Right ventricle myocardium inferior (tissue), 1 donor: ENCODE measurements at regions not wholly inside any gene's neighbourhood (a gene's known extent, or its start where the extent isn't known, plus 50 kb on each side); places are given as distances from the start of the nearest gene placed in this dataset.
"Not testable (repeated sequence)": the region's sequence is repeated elsewhere in the genome, so short reads cannot be mapped to it uniquely, and the experiment has no call there.

ENCODE experiments used
- ATAC-seq: fragments of 200-7000 bp; cut with Tn5 transposase; one replicate; pipeline ENCODE4 v1.9.1; 2020; ENCODE audit warnings: mild to moderate bottlenecking, moderate library complexity
- DNase-seq: peaks from one replicate; pipeline ENCODE4 v3.0.0; 2021; ENCODE audit errors: missing footprints
- intact Hi-C: fragments of 100-400 bp; cut with DNase I; formaldehyde crosslinking; loops from one replicate; pipeline ENCODE4 v1.11.0; 2022
- donor health status: DM: no; HTN: yes; CAD: no; lungs with severe emphysema.

DNA sequence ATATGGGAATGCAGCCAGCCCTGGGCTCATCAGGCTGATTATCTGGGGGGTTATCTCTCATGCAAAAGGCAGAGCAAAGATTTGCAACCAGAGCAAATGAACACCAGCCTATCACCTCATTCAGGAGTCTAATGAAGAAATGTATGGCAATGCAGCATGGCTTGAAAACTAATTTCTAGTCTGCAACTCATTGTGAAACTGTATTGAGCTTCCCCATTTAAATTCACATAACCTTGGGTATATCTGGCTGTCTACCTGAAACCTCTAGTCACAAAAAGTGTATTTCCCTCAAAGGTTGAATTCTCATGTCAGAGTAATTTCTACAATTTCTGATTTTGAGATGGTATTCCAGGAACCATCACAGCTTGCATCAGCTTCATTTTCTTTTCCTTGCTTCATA, 240.0 kb downstream of the SDHAF3 start:
- no peak for DNase-seq
- intact Hi-C loops = no loop called here
- no peak for ATAC-seq

DNA sequence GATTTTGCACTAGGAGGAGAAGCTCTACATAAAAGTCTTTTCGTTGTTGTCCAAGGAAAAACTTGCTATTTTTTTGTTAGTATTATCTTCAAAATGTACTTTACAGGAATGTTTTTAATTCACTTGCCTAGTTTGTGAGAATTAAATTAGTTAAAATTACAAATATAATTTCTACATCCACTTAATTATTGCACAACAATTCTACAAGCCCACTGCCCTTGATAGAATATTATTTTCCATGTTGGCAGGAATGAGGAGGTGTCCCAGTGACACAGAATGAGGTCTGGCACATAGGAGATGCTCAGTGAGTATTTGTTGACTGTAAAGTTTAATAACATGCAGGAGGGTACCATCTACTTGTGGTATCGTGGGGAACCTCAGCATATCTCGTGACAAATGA, 255.4 kb downstream of the SDHAF3 start:
- ATAC-seq = no peak
- no peak for DNase-seq
- intact Hi-C loops = no loop called here

DNA sequence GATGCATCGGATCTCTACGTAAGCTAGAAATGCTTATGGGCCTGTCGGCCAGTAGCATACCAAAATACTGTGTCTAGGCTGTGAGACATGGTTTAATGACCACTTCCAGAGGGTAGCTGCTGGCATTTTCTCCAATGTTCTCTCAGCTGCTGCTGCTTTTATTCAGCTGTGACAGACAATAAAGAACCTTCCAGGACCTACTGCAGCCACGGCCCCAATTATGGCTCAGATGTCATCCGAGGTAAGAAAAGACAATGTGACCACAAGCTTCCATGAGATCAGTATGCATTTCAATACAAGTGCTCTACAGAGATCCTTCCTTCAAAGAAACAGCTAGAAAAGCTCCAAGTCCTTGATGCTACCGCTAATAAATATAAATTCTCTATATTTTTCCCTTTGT, 256.2 kb downstream of the SDHAF3 start:
- ATAC-seq = no peak
- no peak for DNase-seq
- intact Hi-C loops = no loop called here

DNA sequence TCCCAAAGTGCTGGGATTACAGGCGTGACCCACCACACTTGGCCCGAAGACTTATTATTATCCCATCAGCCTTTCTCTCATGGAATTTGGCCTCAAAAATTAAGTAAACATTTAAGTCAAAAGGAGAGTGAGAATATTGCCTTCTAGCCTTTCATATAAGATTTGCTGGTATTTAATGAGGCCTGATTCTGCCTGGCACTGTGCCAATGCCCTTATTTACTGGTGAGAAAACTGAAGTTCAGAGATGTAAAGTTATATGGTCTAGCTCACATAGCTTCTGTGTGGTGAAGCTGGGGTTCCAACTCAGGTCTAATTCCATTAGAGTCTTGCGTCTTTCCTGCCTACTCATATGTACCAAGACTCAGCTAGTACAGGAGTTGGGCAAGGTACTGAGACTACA, 260.2 kb downstream of the SDHAF3 start:
- DNase-seq (no peak), ATAC-seq (no peak)
- intact Hi-C loops = no loop called here

- no peak for DNase-seq
Observed at GRCh38 chr7:97381815-97382554, 264.5 kb downstream of the SDHAF3 start.

DNA sequence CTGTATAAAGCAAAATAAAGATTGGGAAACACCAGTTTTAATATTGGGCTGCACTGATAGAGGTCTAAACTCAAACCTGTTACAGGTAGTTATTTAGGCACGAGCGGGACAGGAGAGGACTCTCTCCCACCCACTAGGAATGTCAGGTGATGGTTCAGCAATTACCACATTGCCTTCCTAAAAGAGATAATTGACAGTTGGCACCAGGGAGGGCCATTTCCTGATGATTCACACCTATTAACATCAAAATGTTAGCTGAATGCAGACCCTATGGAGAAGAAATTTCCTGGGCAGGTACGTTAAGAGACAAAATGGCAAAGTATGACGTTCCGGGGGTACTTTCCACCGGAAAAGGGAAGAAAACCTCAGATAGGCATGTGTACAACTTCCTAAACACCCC, 272.6 kb downstream of the SDHAF3 start:
- DNase-seq = no peak
- no peak for ATAC-seq
- intact Hi-C loops = no loop called here

More at GRCh38 chr7:97381815-97382554, 264.5 kb downstream of the SDHAF3 start:
- no peak for ATAC-seq
- intact Hi-C loops = no loop called here

DNA sequence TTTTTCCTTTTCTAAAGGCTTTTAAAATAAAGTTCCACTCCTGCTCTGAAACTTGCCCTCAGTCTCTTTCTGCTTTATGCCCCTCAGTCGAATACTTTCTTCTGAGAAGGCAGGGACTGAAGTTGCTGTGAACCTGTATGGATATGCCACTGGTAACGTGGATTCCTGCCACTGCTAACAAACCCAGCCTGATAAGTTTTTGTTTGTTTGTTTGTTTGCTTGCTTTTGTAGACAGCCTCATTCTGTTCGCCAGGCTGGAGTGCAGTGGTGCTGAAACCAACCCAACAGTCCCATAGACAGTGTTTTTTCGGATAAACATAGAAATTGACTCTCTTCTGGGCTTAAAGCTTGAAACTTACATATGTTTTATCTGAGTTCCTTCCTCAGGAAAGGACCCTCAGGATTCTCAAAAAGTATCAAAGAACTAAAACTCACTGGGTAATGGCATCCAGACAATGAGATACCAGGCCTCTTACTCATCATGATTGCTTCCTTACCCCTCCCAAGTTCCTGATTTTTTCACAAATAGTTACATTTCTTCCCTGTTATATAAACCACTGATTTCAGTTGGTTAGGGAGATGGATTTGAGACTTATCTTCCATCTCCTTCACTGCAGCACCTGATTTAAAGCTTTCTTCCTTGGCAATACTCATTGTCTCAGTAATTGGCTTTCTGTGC, 273.6 kb downstream of the SDHAF3 start:
- DNase-seq (no peak), ATAC-seq (no peak)
- intact Hi-C loops = no loop called here

DNA sequence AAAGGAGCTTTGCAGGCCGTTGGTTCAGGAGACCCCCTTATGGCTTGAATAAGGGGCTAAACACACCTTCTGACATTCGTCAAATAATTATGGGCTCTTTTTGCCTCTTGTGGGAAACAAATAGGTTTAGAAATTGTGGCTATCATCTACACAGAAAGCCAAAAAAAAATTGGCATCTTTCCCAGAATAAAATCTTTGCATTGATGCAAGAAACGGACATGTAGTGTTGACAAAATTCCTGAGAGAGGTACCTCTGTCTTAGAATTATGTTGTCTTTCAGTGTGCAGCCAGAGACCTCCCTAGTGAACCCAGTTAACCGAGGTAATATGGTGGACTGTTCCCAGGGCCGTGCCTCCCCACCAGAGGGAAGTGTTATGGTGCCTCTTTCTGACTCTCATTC, 283.9 kb downstream of the SDHAF3 start:
- intact Hi-C loops = no loop called here
- no peak for DNase-seq
- no peak for ATAC-seq

GRCh38 chr7:97405835-97406234, 288.3 kb downstream of the SDHAF3 start:
- ATAC-seq (no peak), DNase-seq (no peak)
- intact Hi-C loops = no loop called here

DNA sequence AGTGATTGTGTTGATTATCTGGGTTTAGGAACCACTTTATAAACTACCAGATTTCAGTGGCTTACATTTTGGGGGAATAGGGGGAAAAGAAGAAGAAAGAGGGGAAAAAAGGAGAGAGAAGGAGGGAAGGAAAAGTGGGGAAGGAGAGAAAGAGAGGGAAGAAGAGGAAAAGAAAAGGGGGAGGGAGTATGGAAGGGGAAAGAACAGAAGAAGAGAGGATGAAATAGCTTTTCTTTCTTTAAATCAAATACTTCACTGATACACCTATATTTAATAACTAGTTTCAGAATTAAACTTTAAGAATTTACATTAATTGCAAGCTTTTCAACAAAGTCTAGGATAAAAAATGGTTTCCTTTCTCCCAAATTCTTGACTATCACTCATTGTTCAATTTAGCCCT, 289.6 kb downstream of the SDHAF3 start:
- intact Hi-C loops = no loop called here
- DNase-seq (no peak), ATAC-seq (no peak)

DNA sequence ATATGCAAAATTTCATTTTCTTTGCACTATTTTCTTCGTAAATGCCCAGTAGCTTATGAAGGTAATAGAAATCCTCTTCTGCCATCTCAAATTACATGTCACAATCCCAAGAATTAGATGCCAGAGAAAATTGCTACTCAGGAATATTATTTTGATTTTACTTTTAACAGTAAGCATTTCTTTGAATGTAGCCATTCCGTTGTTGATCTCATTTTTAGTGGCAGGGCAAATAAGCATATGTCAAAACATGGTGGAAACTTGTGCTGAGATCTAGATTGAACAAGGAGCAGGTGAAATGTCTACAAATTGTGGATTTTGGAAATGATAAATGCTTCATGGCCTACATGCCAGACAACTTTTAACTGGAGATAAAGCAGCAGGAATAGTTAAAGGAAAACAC, 291.8 kb downstream of the SDHAF3 start:
- ATAC-seq (no peak), DNase-seq (no peak)
- intact Hi-C loops = no loop called here

GRCh38 chr7:97418312-97418711, 300.8 kb downstream of the SDHAF3 start:
- intact Hi-C loops = no loop called here
- DNase-seq = peak; percentile 32
- no peak for ATAC-seq

DNA sequence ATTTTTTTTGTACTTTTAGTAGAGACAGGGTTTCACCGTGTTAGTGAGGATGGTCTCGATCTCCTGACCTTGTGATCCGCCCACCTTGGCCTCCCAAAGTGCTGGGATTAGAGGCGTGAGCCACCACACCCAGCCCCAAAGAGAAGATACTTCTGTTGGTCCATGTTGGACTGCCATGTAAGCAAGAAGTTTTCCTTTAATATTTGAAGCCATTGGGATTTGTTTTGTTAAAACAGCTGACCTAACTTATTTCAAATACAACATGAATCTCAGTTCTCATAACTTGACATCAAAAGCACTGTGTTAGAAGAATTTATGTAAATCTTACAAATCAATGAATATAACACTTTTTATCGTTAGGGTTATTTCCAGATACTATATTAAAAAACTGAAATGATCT, 302.4 kb downstream of the SDHAF3 start:
- intact Hi-C loops = no loop called here
- ATAC-seq (no peak), DNase-seq (no peak)

GRCh38 chr7:97421307-97421930, 303.9 kb downstream of the SDHAF3 start:
- no peak for DNase-seq
- intact Hi-C loops = no loop called here
- no peak for ATAC-seq

DNA sequence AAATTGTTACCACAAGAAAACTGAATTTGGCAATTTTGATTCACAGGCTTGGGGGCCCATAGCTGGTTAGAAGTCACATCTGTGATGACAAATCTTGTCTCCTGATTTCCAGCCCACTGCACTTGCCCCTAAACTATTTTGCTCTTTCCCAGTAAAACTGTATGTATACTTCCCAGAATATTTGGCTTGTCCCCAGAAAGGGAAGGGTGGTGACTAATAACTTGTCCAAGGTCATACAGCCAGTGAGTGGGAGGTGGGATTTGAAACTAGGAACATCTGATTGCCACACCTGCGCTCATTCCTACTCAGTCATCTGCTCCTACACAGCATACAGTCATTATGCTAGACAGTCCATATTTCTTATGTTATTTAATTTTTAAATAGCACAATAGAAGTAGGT, 304.5 kb downstream of the SDHAF3 start:
- intact Hi-C loops = no loop called here
- DNase-seq (no peak), ATAC-seq (no peak)

- ATAC-seq (no peak), DNase-seq (no peak)
- intact Hi-C loops = no loop called here
Observed at GRCh38 chr7:97430006-97430405, 301.9 kb upstream of the TAC1 start.

GRCh38 chr7:97439637-97440214, 292.2 kb upstream of the TAC1 start:
- no peak for ATAC-seq

GRCh38 chr7:97446361-97446760, 285.5 kb upstream of the TAC1 start:
- no peak for ATAC-seq
- no peak for DNase-seq
- intact Hi-C loops = no loop called here

More at GRCh38 chr7:97439637-97440214, 292.2 kb upstream of the TAC1 start:
- DNase-seq = no peak
- intact Hi-C loops = no loop called here

DNA sequence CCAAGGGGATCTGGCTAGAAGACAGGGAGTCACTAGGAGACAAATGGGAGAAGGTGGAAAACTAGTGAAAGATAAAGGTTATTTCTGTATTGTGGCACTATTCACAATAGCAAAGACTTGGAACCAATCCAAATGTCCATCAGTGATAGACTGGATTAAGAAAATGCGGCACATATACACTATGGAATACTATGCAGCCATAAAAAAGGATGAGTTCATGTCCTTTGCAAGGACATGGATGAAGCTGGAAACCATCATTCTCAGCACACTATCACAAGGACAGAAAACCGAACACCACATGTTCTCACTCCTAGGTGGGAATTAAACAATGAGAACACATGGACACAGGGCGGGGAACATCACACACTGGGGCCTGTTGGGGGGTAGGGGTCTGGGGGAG, 282.4 kb upstream of the TAC1 start:
- ATAC-seq, DNase-seq, intact Hi-C loops: not testable (repeated sequence)

DNA sequence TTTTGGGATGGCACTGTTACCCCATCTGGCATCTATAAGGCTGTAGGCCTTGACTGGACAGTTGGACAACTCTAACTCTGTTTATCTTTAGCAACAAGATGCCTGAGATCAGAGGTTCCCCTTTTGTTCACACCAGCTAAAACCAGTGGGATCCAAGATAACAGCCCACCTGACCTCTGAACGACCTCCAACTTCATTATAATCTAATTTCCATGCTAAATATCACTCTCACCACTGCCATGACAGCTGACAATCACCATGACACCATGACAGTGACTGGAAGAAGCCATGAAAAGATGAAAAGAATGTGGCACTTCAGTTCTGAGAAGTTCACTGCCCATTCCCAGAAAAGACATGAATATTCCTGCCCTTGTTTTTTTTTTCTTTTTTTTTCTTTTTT, 281.4 kb upstream of the TAC1 start:
- intact Hi-C loops = loop anchor here (1.0 kb wide), 1 partner anchor 10 kb away; no protein-coding TSS in a partner anchor
- ATAC-seq (no peak), DNase-seq (no peak)
